Large intestine (tissue), 3 donors: ENCODE measurements at regions not wholly inside any gene's neighbourhood (a gene's known extent, or its start where the extent isn't known, plus 50 kb on each side); places are given as distances from the start of the nearest gene placed in this dataset.

ENCODE experiments used
- DNase-seq, 2 donors: peaks; one replicate each; pipeline versions ENCODE4 v3.0.0 to v3.0.0-alpha.2; 2013
- H3K27ac ChIP-seq: one replicate; pipeline ENCODE4 v1.5.1; 2013; ENCODE audit warnings: low read length
- H3K27me3 ChIP-seq: 2 replicates; pipeline ENCODE4 v1.6.1; 2013; ENCODE audit warnings: low read length; ENCODE audit not compliant: control insufficient read depth, insufficient read depth
- H3K36me3 ChIP-seq: 2 replicates; pipeline ENCODE4 v1.6.1; 2013; ENCODE audit warnings: low read length; ENCODE audit not compliant: control insufficient read depth, insufficient read depth
- H3K4me1 ChIP-seq: one replicate; pipeline ENCODE4 v1.6.1; 2013; ENCODE audit warnings: low read length; ENCODE audit not compliant: control insufficient read depth, insufficient read depth
- H3K4me3 ChIP-seq: one replicate; pipeline ENCODE4 v1.5.1; 2013; ENCODE audit warnings: low read length
- H3K9me3 ChIP-seq: one replicate; pipeline ENCODE4 v1.6.1; 2013; ENCODE audit warnings: mild to moderate bottlenecking, low read depth, low read length, moderate library complexity; ENCODE audit not compliant: control insufficient read depth
- WGBS: methylation state at CpG from one replicate; pipeline ENCODE4 v1.1.5; 2013; ENCODE audit warnings: low lambda C conversion rate; ENCODE audit not compliant: insufficient coverage; 5-methylcytosine and 5-hydroxymethylcytosine counted together

GRCh38 chr4:24334906-24335305 lies 249.4 kb downstream of the DHX15 start:
- DNase-seq: no peak
- 100% methylated on average over 1 of the region's 3 CpGs for WGBS
- Histone ChIP-seq H3K4me3 (no peak overlapping the region), H3K27me3 (peaks cover 2% of the 10 kb centered on the region), H3K9me3 (no peaks in the 10 kb centered on the region), H3K36me3 (no peaks in the 10 kb centered on the region), H3K27ac (no peak overlapping the region), H3K4me1 (no peaks in the 10 kb centered on the region)

GRCh38 chr4:24330573-24330972 lies 253.8 kb downstream of the DHX15 start:
- H3K9me3 ChIP-seq: no peaks in the 10 kb centered on the region
- no peaks in the 10 kb centered on the region for H3K4me1 ChIP-seq
- no peaks in the 10 kb centered on the region for H3K36me3 ChIP-seq
- DNase-seq: no peak
- H3K27ac ChIP-seq: no peak overlapping the region
- H3K4me3 ChIP-seq: no peak overlapping the region
- no peaks in the 10 kb centered on the region for H3K27me3 ChIP-seq

- Histone ChIP-seq H3K4me1 (no peaks in the 10 kb centered on the region), H3K9me3 (no peaks in the 10 kb centered on the region), H3K4me3 (no peak overlapping the region), H3K36me3 (no peaks in the 10 kb centered on the region), H3K27me3 (no peaks in the 10 kb centered on the region), H3K27ac (no peak overlapping the region)
- no CpG with 5 or more reads among the region's 4 CpGs for WGBS
- DNase-seq: no peak
These were observed 254.2 kb downstream of the DHX15 start for GRCh38 chr4:24330172-24330571.

- Histone ChIP-seq H3K4me3 (no peak overlapping the region), H3K4me1 (no peaks in the 10 kb centered on the region), H3K36me3 (no peaks in the 10 kb centered on the region), H3K27ac (no peak overlapping the region), H3K27me3 (no peaks in the 10 kb centered on the region), H3K9me3 (no peaks in the 10 kb centered on the region)
- DNase-seq: no peak
- no CpG with 5 or more reads among the region's 7 CpGs for WGBS
These were observed 255.6 kb downstream of the DHX15 start for GRCh38 chr4:24328711-24329110.

GRCh38 chr4:24328310-24328709 lies 256.0 kb downstream of the DHX15 start:
- Histone ChIP-seq H3K36me3 (no peaks in the 10 kb centered on the region), H3K9me3 (no peaks in the 10 kb centered on the region), H3K27ac (no peak overlapping the region), H3K4me3 (no peak overlapping the region), H3K27me3 (no peaks in the 10 kb centered on the region), H3K4me1 (no peaks in the 10 kb centered on the region)
- DNase-seq: no peak
- WGBS: no CpG with 5 or more reads among the region's 1 CpG

- no peak overlapping the region for H3K27ac ChIP-seq
- H3K9me3 ChIP-seq: no peaks in the 10 kb centered on the region
- no peak overlapping the region for H3K4me3 ChIP-seq
- no peaks in the 10 kb centered on the region for H3K27me3 ChIP-seq
- no peaks in the 10 kb centered on the region for H3K4me1 ChIP-seq
- no CpG with 5 or more reads among the region's 3 CpGs for WGBS
- no peak for DNase-seq
- no peaks in the 10 kb centered on the region for H3K36me3 ChIP-seq
These were observed 261.4 kb downstream of the DHX15 start for GRCh38 chr4:24322995-24323394.

GRCh38 chr4:24322511-24322910 lies 261.8 kb downstream of the DHX15 start:
- WGBS: no CpG with 5 or more reads among the region's 1 CpG

GRCh38 chr4:24321616-24322015 lies 262.7 kb downstream of the DHX15 start:
- H3K9me3 ChIP-seq: no peaks in the 10 kb centered on the region
- no peak overlapping the region for H3K27ac ChIP-seq
- no peak overlapping the region for H3K4me3 ChIP-seq
- H3K36me3 ChIP-seq: no peaks in the 10 kb centered on the region
- no peak for DNase-seq
- H3K4me1 ChIP-seq: no peaks in the 10 kb centered on the region
- no peaks in the 10 kb centered on the region for H3K27me3 ChIP-seq
- no CpG with 5 or more reads among the region's 6 CpGs for WGBS

More at GRCh38 chr4:24322511-24322910, 261.8 kb downstream of the DHX15 start:
- H3K36me3 ChIP-seq: no peaks in the 10 kb centered on the region
- H3K4me3 ChIP-seq: no peak overlapping the region
- no peaks in the 10 kb centered on the region for H3K27me3 ChIP-seq
- no peak overlapping the region for H3K27ac ChIP-seq
- H3K4me1 ChIP-seq: no peaks in the 10 kb centered on the region
- H3K9me3 ChIP-seq: no peaks in the 10 kb centered on the region
- no peak for DNase-seq

GRCh38 chr4:24321131-24321530 lies 263.2 kb downstream of the DHX15 start:
- Histone ChIP-seq H3K27me3 (no peaks in the 10 kb centered on the region), H3K27ac (no peak overlapping the region), H3K36me3 (no peaks in the 10 kb centered on the region), H3K4me1 (no peaks in the 10 kb centered on the region), H3K4me3 (no peak overlapping the region), H3K9me3 (no peaks in the 10 kb centered on the region)
- no CpG with 5 or more reads among the region's 6 CpGs for WGBS
- no peak for DNase-seq

GRCh38 chr4:24319387-24319786 lies 265.0 kb downstream of the DHX15 start:
- Histone ChIP-seq H3K4me1 (no peaks in the 10 kb centered on the region), H3K27me3 (no peaks in the 10 kb centered on the region), H3K4me3 (no peak overlapping the region), H3K36me3 (no peaks in the 10 kb centered on the region), H3K27ac (no peak overlapping the region), H3K9me3 (no peaks in the 10 kb centered on the region)
- 100% methylated on average over 4 of the region's 5 CpGs for WGBS
- no peak for DNase-seq

- no peaks in the 10 kb centered on the region for H3K36me3 ChIP-seq
- H3K9me3 ChIP-seq: no peaks in the 10 kb centered on the region
- no peak overlapping the region for H3K27ac ChIP-seq
- H3K4me3 ChIP-seq: no peak overlapping the region
- WGBS: no CpG with 5 or more reads among the region's 1 CpG
- DNase-seq: no peak
- H3K27me3 ChIP-seq: no peaks in the 10 kb centered on the region
- H3K4me1 ChIP-seq: no peaks in the 10 kb centered on the region
These were observed 269.3 kb downstream of the DHX15 start for GRCh38 chr4:24315056-24315455.
